ES-I3 (cell line): ENCODE measurements at regions not wholly inside any gene's neighbourhood (a gene's known extent, or its start where the extent isn't known, plus 50 kb on each side); places are given as distances from the start of the nearest gene placed in this dataset.

Experiments used
- H3K36me3 ChIP-seq: 2 replicates; pipeline ENCODE4 v1.6.1; 2013; ENCODE audit warnings: mild to moderate bottlenecking, low read length, control low read depth, moderate library complexity; ENCODE audit not compliant: insufficient read depth
- H3K4me1 ChIP-seq: 2 replicates; pipeline ENCODE4 v1.6.1; 2013; ENCODE audit warnings: mild to moderate bottlenecking, control low read depth, low read length; ENCODE audit not compliant: insufficient read depth
- H3K9ac ChIP-seq: 2 replicates; pipeline ENCODE4 v1.6.1; 2013; ENCODE audit warnings: low read depth, mild to moderate bottlenecking, low read length, moderate library complexity
- H3K9me3 ChIP-seq: 2 replicates; pipeline ENCODE4 v1.6.1; 2013; ENCODE audit warnings: mild to moderate bottlenecking, low read length, moderate library complexity; ENCODE audit not compliant: control insufficient read depth, insufficient read depth

- Histone ChIP-seq H3K36me3 (no peaks in the 10 kb centered on the region), H3K4me1 (no peaks in the 10 kb centered on the region), H3K9me3 (no peaks in the 10 kb centered on the region), H3K9ac (no peak overlapping the region)
Measured at GRCh38 chr17:12472252-12473173, 193.2 kb upstream of the MYOCD start.

- Histone ChIP-seq H3K4me1 (no peaks in the 10 kb centered on the region), H3K9ac (no peak overlapping the region), H3K36me3 (no peaks in the 10 kb centered on the region), H3K9me3 (no peaks in the 10 kb centered on the region; the same call in 1 of the 2 replicates)
Measured at GRCh38 chr17:12478311-12478710, 187.4 kb upstream of the MYOCD start.

GRCh38 chr17:12485361-12485906, 180.3 kb upstream of the MYOCD start:
- H3K4me1 ChIP-seq: peaks cover 6% of the 10 kb centered on the region; the same call in 1 of the 2 replicates
- H3K9me3 ChIP-seq: no peaks in the 10 kb centered on the region; the same call in 1 of the 2 replicates
- no peaks in the 10 kb centered on the region for H3K36me3 ChIP-seq
- no peak overlapping the region for H3K9ac ChIP-seq

GRCh38 chr17:12489325-12489724, 176.4 kb upstream of the MYOCD start:
- Histone ChIP-seq H3K9me3 (no peaks in the 10 kb centered on the region), H3K9ac (no peak overlapping the region), H3K4me1 (peaks cover 6% of the 10 kb centered on the region; the same call in 1 of the 2 replicates), H3K36me3 (no peaks in the 10 kb centered on the region)

GRCh38 chr17:12492450-12492849, 173.2 kb upstream of the MYOCD start:
- Histone ChIP-seq H3K9me3 (no peaks in the 10 kb centered on the region), H3K4me1 (no peaks in the 10 kb centered on the region; the same call in 1 of the 2 replicates), H3K9ac (no peak overlapping the region), H3K36me3 (no peaks in the 10 kb centered on the region)

DNA sequence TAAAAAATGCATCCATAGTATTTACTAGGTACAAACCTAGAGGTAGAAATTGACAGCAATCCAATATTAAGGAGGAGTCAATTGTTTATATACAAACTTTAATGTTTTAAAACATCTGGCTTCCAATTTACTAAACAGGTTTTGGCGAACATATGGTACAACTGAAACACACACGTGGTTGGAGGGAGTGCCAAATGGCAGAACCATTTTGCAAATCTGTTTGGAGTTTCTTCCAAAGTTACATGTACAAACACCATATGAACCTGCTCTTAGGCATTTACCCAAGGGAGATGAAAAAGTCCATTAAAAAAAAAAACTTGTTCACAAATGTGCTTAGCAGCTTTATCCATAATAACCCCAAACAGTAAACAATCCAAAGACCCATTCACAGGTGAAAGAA, 159.8 kb upstream of the MYOCD start:
- no peak overlapping the region for H3K9ac ChIP-seq
- H3K4me1 ChIP-seq: no peaks in the 10 kb centered on the region
- H3K9me3 ChIP-seq: no peaks in the 10 kb centered on the region
- H3K36me3 ChIP-seq: no peaks in the 10 kb centered on the region

GRCh38 chr17:12507026-12507595, 158.6 kb upstream of the MYOCD start:
- Histone ChIP-seq H3K36me3 (no peaks in the 10 kb centered on the region), H3K4me1 (no peaks in the 10 kb centered on the region), H3K9me3 (no peaks in the 10 kb centered on the region), H3K9ac (no peak overlapping the region)

- Histone ChIP-seq H3K9ac (no peak overlapping the region), H3K4me1 (no peaks in the 10 kb centered on the region)
Measured at GRCh38 chr17:12509801-12510200, 155.9 kb upstream of the MYOCD start.

GRCh38 chr17:12510535-12510934, 155.2 kb upstream of the MYOCD start:
- Histone ChIP-seq H3K9me3 (no peaks in the 10 kb centered on the region), H3K36me3 (no peaks in the 10 kb centered on the region), H3K9ac (no peak overlapping the region), H3K4me1 (no peaks in the 10 kb centered on the region)

More at GRCh38 chr17:12509801-12510200, 155.9 kb upstream of the MYOCD start:
- H3K9me3 ChIP-seq: no peaks in the 10 kb centered on the region
- H3K36me3 ChIP-seq: no peaks in the 10 kb centered on the region

DNA sequence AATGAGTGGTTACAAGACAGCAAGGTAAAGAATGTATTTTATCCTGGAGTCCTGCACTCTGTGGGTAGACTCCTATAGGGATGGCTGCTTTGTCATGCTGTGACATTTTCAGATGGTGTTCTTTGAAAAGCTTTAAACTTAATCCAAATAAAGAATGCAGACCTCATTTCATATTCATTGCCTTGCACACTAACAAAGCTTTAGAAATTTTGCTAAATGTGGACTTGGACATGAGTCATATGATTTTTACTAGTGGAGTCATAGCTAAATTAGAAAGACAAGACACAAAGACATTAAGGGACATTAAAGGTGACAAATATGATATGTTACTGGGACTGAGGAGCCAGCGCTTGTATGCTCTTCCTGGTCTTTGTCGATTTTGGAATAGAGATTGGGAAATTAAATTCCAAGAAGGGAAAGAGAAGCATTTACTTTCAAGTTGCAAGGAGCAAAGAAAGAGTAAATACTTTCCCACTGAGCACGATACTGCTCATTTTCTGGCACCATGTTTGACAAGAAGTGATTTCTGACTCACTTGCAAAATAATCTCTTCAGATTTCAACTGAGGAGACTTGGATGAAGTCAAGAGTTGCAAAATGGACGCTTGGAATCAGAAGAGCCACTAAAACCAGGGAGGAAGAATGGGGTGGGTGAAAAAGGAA, 152.9 kb upstream of the MYOCD start:
- Histone ChIP-seq H3K9me3 (no peaks in the 10 kb centered on the region), H3K9ac (no peak overlapping the region), H3K36me3 (no peaks in the 10 kb centered on the region), H3K4me1 (no peaks in the 10 kb centered on the region)

DNA sequence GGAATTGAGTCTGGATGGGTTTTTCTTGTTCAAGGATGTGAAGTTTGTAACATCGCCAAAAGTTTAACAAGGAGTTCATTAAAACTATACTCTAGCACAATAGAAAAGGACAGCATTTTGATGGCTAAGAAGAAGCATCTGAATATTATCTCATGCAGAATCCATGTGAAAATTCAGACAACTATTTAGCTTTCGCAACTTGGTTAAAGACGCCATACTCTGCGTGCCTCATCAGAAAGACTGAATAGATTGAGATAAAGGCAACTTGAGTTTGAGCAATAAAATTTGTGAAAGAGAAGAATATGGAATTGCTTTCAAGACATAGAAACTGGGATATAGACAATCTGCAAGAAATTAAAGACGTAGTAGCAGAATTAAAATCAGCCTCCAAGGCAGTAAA, 151.1 kb upstream of the MYOCD start:
- no peaks in the 10 kb centered on the region for H3K4me1 ChIP-seq
- no peak overlapping the region for H3K9ac ChIP-seq
- H3K9me3 ChIP-seq: no peaks in the 10 kb centered on the region
- H3K36me3 ChIP-seq: no peaks in the 10 kb centered on the region

DNA sequence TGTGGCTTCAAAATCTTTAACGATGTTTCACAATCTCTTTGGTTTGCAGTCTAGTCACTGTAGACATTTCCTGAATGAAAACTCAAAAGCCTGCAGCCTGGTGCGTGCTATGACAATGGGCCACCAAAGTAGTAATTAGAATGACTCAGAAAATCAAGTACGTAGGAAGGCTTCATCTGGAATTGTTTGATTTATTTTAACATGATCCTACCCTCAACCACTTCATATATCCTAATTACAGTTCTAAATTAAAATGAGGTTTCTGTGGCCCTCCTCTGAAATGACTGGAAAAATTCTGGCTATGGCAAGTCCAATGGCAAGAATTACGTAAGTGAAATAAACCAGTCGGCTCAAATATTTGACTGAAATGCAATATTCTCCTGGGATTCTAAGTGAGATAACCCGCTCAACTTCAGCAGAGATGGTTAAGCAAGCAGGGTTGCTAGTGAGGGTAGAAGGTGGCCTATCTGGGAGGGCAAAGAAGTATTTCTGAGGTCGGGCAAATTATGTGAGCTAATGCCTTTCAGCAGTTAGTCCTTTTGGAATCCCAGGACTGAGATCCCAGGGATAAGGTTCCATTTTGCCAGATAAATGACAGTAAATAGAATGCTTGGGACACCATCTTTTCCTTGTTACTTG, 145.6 kb upstream of the MYOCD start:
- H3K9me3 ChIP-seq: no peaks in the 10 kb centered on the region
- H3K9ac ChIP-seq: no peak overlapping the region
- H3K36me3 ChIP-seq: no peaks in the 10 kb centered on the region
- H3K4me1 ChIP-seq: peaks cover 7% of the 10 kb centered on the region

DNA sequence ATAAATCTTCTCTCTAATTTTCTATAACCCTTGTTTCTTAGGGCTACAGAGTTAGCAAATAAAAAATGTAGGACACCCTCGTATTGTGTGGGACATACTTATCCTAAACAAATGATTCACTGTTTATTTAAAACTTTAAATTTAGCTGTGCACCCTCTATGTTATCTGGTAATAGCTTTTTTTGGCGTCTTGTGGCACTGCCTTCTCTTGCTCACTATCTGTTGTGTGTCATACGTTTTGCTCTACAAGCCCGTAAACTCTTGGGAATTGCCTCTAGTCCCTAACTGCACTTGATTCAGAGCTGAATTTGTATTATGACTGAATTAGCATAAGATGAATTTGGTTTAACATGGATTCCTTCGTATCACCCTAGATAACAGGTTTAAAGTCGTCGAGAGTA, 144.3 kb upstream of the MYOCD start:
- Histone ChIP-seq H3K9me3 (no peaks in the 10 kb centered on the region), H3K4me1 (peaks cover 7% of the 10 kb centered on the region), H3K36me3 (no peaks in the 10 kb centered on the region), H3K9ac (no peak overlapping the region)

DNA sequence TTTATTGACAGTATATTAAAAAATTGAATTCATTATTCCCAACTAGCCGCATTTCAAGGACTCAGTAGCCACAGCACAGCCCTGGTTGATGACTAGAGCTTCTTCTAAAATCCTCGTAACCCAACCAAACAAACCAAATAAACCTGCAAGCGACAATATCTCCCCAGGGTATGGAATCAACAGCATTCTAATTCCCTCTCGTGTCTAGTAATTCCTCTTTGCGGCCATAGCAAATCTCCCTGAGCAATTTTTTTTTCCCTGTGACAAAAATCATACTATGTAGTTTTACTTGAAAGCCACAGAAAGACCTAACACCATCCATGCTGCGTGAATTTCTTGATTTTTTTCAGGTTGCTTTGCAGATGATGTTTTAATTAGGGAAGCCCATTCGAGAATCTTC, 143.4 kb upstream of the MYOCD start:
- Histone ChIP-seq H3K9me3 (no peaks in the 10 kb centered on the region), H3K36me3 (no peaks in the 10 kb centered on the region), H3K4me1 (peaks cover 7% of the 10 kb centered on the region), H3K9ac (no peak overlapping the region)
